ENCODE measurements at regions not wholly inside any gene's neighbourhood (a gene's known extent, or its start where the extent isn't known, plus 50 kb on each side); places are given as distances from the start of the nearest gene placed in this dataset.

DNA sequence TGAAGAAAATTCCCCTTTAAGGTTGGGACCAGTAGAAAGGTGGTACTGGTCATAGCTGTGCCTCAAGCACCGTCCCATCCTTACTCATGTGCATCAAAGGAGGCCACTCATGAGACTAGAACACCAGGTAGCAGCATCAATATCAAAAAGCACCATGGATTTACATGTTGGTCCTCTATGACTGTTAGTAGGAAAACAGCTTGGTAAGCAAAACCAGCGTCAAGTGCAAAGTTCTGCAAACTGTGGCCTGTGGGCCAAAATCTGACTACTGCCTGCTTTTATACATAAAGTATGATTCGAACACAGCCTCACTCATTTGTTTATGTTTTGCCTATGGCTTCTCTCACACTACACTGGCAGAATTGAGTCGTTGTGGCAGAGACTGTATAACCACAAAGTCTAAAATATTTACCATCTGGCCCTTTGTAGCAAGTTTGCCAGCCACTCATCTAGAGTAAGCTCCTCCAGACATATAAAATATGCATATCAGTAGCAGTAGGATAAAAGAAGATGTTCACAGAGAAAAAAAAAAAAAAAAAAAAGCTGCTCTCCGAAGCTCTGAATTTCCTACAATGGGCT lies 119.7 kb upstream of the CTNNA2 start:
- no peaks in the 10 kb centered on the region for H3K36me3 ChIP-seq
- intact Hi-C loops (cut with DNase I), result no loop called here
- no peak overlapping the region for H3K4me3 ChIP-seq
- TF ChIP-seq, protein P1, sequence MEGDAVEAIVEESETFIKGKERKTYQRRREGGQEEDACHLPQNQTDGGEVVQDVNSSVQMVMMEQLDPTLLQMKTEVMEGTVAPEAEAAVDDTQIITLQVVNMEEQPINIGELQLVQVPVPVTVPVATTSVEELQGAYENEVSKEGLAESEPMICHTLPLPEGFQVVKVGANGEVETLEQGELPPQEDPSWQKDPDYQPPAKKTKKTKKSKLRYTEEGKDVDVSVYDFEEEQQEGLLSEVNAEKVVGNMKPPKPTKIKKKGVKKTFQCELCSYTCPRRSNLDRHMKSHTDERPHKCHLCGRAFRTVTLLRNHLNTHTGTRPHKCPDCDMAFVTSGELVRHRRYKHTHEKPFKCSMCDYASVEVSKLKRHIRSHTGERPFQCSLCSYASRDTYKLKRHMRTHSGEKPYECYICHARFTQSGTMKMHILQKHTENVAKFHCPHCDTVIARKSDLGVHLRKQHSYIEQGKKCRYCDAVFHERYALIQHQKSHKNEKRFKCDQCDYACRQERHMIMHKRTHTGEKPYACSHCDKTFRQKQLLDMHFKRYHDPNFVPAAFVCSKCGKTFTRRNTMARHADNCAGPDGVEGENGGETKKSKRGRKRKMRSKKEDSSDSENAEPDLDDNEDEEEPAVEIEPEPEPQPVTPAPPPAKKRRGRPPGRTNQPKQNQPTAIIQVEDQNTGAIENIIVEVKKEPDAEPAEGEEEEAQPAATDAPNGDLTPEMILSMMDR (IDR thresholded peaks at IDR 0.05), result no peak
- no peaks in the 10 kb centered on the region for H3K4me1 ChIP-seq
- no peak for DNase-seq (ENCODE audit: low spot score in 2 of 2)
- H3K9me3 ChIP-seq, result no peaks in the 10 kb centered on the region
- H3K27me3 ChIP-seq, result no peaks in the 10 kb centered on the region
- no peak overlapping the region for H3K27ac ChIP-seq

DNA sequence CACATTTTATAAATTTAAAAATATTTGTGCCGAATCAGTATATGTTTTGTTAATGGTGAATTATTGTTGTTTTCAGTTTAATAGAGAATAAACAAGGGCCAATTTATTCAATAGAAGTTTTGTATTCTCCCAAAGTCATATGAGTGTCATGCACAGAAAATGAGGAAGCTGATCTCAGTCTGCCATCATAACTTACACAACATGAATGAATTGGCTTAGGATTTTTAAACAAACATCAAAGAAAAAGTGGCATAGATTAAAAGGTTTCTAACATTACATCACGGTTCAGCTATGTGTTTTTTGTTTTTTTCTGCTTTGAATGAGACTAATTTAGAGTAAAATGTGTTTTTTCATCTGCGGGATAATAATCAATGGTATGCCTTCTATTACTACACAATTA lies 123.4 kb upstream of the CTNNA2 start:
- no peak for DNase-seq (ENCODE audit: low spot score in 2 of 2)
- no peak overlapping the region for H3K27ac ChIP-seq
- no peaks in the 10 kb centered on the region for H3K27me3 ChIP-seq
- intact Hi-C loops (cut with DNase I), result no loop called here
- H3K36me3 ChIP-seq, result no peaks in the 10 kb centered on the region
- H3K4me1 ChIP-seq, result no peaks in the 10 kb centered on the region
- no peak overlapping the region for H3K4me3 ChIP-seq
- TF ChIP-seq, protein P1 (IDR thresholded peaks at IDR 0.05), result no peak
- H3K9me3 ChIP-seq, result no peaks in the 10 kb centered on the region

DNA sequence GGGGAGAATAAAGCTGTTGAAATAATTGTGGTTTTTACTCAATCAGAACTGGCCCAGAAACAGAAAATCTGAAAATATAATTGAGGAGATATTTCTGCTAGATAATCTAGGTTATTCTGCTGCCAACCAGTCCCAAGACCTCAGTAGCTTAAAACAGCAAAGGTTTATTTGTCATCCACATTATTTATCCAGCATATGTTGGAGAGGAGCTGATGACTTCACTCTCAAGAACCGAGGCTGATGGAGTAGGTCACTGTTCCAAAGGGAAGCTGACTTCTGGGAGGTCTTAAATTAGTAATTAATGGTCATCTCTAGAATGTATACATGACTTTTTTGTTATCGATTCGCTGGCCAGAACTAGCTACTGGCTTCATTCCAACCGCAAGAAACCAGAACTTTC lies 124.8 kb upstream of the CTNNA2 start:
- no peaks in the 10 kb centered on the region for H3K27me3 ChIP-seq
- no peaks in the 10 kb centered on the region for H3K4me1 ChIP-seq
- DNase-seq (ENCODE audit: low spot score in 2 of 2), result no peak
- H3K27ac ChIP-seq, result no peak overlapping the region
- no peaks in the 10 kb centered on the region for H3K9me3 ChIP-seq
- H3K4me3 ChIP-seq, result no peak overlapping the region
- no peaks in the 10 kb centered on the region for H3K36me3 ChIP-seq
- TF ChIP-seq, protein P1 (IDR thresholded peaks at IDR 0.05), result no peak
- intact Hi-C loops (cut with DNase I), result no loop called here

DNA sequence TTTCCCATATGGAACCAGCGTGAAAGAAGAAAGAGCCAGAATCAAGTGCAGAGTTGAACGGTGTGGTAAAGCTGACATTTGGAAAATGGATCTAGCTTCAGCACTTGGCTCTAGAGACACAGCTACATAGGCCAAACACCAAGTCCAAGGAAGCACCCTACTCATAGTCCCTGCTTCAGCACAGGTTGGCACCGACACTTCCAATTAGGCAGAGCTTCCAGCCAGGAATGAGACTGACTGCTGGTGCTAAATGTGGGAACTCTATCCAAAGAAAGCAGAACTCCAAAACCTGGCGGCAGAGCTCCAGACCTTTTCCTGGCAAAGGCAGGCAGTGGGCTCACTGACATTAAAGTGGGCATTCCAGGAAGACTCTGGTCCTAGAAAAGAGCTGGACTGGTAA lies 125.4 kb upstream of the CTNNA2 start:
- Histone ChIP-seq H3K9me3 (no peaks in the 10 kb centered on the region), H3K27ac (no peak overlapping the region), H3K4me1 (no peaks in the 10 kb centered on the region), H3K27me3 (no peaks in the 10 kb centered on the region), H3K4me3 (no peak overlapping the region), H3K36me3 (no peaks in the 10 kb centered on the region)
- intact Hi-C loops (cut with DNase I), result no loop called here
- no peak for DNase-seq (ENCODE audit: low spot score in 2 of 2)
- TF ChIP-seq, protein P1 (IDR thresholded peaks at IDR 0.05), result no peak

DNA sequence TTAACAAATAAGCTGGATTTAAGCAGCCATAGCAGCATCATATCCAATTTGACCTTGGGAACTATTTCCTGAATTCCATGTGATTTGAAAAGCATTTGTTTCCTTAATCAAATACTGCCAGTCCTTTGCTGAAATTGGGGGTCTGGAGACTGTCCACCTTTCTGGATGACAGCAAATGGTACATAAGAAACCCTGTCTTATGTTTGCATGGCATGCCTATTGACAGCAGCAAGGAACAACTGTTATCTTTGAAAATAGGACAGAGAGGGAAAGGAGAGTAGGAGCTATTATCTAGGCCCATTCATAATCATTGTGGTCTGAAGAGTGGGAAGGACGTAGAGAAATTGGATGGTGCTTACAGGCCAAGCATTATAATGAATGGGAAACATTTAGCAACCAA lies 129.2 kb upstream of the CTNNA2 start:
- no peaks in the 10 kb centered on the region for H3K9me3 ChIP-seq
- no peaks in the 10 kb centered on the region for H3K4me1 ChIP-seq
- no peak overlapping the region for H3K27ac ChIP-seq
- no peak for DNase-seq (ENCODE audit: low spot score in 2 of 2)
- intact Hi-C loops (cut with DNase I), result no loop called here
- no peak overlapping the region for H3K4me3 ChIP-seq
- H3K27me3 ChIP-seq, result no peaks in the 10 kb centered on the region
- H3K36me3 ChIP-seq, result no peaks in the 10 kb centered on the region
- TF ChIP-seq, protein P1 (IDR thresholded peaks at IDR 0.05), result no peak

DNA sequence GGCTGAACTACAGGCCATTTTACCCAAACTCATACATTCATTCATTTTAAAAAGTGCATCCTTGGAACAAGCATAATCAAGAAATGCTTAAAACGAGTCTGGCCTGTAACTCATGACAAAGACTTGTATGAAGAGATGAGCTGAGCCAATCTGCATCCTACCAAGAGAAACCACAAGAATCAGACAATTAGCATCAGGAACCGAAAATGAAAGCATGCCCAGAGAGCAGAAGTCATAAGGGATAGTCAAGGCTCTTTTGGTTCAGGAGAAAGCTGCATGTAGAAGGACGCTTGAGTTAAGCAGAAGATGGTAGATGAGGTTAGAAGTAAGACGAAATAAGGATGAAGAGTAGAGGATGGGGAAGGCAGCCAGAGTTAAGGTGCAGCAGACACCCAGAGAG lies 137.0 kb upstream of the CTNNA2 start:
- TF ChIP-seq, protein P1 (IDR thresholded peaks at IDR 0.05), result no peak

More for the DNA sequence above, 137.0 kb upstream of the CTNNA2 start:
- no peaks in the 10 kb centered on the region for H3K36me3 ChIP-seq
- intact Hi-C loops (cut with DNase I), result no loop called here
- no peaks in the 10 kb centered on the region for H3K27me3 ChIP-seq
- no peak for DNase-seq (ENCODE audit: low spot score in 2 of 2)
- no peak overlapping the region for H3K4me3 ChIP-seq
- H3K4me1 ChIP-seq, result no peaks in the 10 kb centered on the region
- no peak overlapping the region for H3K27ac ChIP-seq
- no peaks in the 10 kb centered on the region for H3K9me3 ChIP-seq
